SK-N-SH (cell line): ENCODE measurements at regions not wholly inside any gene's neighbourhood (a gene's known extent, or its start where the extent isn't known, plus 50 kb on each side); places are given as distances from the start of the nearest gene placed in this dataset.

ENCODE experiments used
- CTCF ChIA-PET: fragments of 300-600, 350-600 bp; formaldehyde crosslinking; extraction: SDS; loops from one replicate; lab custom pipeline; 2021; lab: Yijun Ruan, JAX
- POLR2A ChIA-PET: fragments of 350-600 bp; sonication (Branson Sonifier 250); formaldehyde crosslinking; extraction: SDS; loops from one replicate; lab custom pipeline; 2020; ENCODE audit warnings: antibody characterized with exemption, inconsistent platforms; lab: Yijun Ruan, JAX
- DNase-seq: peaks from one replicate; pipeline ENCODE4 v3.0.0; 2012
- H2AFZ ChIP-seq: fragments of 200-600 bp; sonication (generic); 2 replicates; pipeline ENCODE4 v1.8.1; 2016; ENCODE audit warnings: antibody characterized with exemption, mild to moderate bottlenecking, low read depth
- H3F3A ChIP-seq: fragments of 200-600 bp; sonication (generic); replicated peaks from 2 replicates; pipeline ENCODE3; 2016; ENCODE audit warnings: antibody characterized with exemption, mild to moderate bottlenecking; ENCODE audit not compliant: insufficient read depth
- H3K27ac ChIP-seq, 2 experiments: fragments of 200-500 bp in 1 of 2; fragments of 200-600 bp in 1 of 2; sonication (Bioruptor generic) in 1 of 2; sonication (generic), shearing (Covaris generic) in 1 of 2; 2 replicates each; pipeline versions ENCODE4 v1.5.1 to v1.6.1; 2014 to 2016; ENCODE audit warnings: low read depth in 2 of 2, inconsistent platforms in 1 of 2, low read length in 1 of 2, mild to moderate bottlenecking in 1 of 2, mixed read lengths in 1 of 2
- H3K27me3 ChIP-seq: fragments of 200-600 bp; sonication (generic), shearing (Covaris generic); 2 replicates; pipeline ENCODE4 v1.6.1; 2016; ENCODE audit warnings: mixed run types; ENCODE audit not compliant: insufficient read depth
- H3K36me3 ChIP-seq, 2 experiments: fragments of 200-500 bp in 1 of 2; fragments of 200-600 bp in 1 of 2; sonication (Bioruptor generic) in 1 of 2; sonication (generic) in 1 of 2; replicated peaks in 1 of 2; 2 replicates each; pipeline versions ENCODE3 to v1.5.1; 2014 to 2016; ENCODE audit warnings: low read length in 1 of 2, mild to moderate bottlenecking in 1 of 2; ENCODE audit not compliant: insufficient read depth in 2 of 2, control insufficient read depth in 1 of 2
- H3K4me1 ChIP-seq, 2 experiments: fragments of 200-500 bp in 1 of 2; fragments of 200-600 bp in 1 of 2; sonication (Bioruptor generic) in 1 of 2; sonication (generic), shearing (Covaris generic) in 1 of 2; 2 replicates each; pipeline versions ENCODE4 v1.5.1 to v1.6.1; 2014 to 2016; ENCODE audit warnings: low read depth in 1 of 2, low read length in 1 of 2, mixed run types in 1 of 2; ENCODE audit not compliant: insufficient read depth in 2 of 2, control insufficient read depth in 1 of 2
- H3K4me2 ChIP-seq: fragments of 200-600 bp; sonication (generic), shearing (Covaris generic); 2 replicates; pipeline ENCODE4 v1.6.1; 2017; ENCODE audit warnings: mixed run types
- H3K4me3 ChIP-seq, 2 experiments: fragments of 200-500 bp in 1 of 2; fragments of 200-600 bp in 1 of 2; sonication (Bioruptor generic) in 1 of 2; sonication (generic), shearing (Covaris generic) in 1 of 2; 2 replicates each; pipeline versions ENCODE4 v1.5.1 to v1.8.1; 2014 to 2016; ENCODE audit warnings: low read depth in 2 of 2, inconsistent platforms in 1 of 2, low read length in 1 of 2, mild to moderate bottlenecking in 1 of 2, mixed read lengths in 1 of 2, moderate library complexity in 1 of 2
- H3K79me2 ChIP-seq: fragments of 200-600 bp; sonication (generic); 2 replicates; pipeline ENCODE4 v1.8.1; 2017; ENCODE audit warnings: mild to moderate bottlenecking; ENCODE audit not compliant: insufficient read depth
- H3K9ac ChIP-seq: fragments of 200-600 bp; sonication (generic); 2 replicates; pipeline ENCODE4 v1.6.1; 2017; ENCODE audit warnings: mixed run types
- H3K9me2 ChIP-seq: fragments of 200-600 bp; sonication (generic); 2 replicates; pipeline ENCODE4 v1.6.1; 2017; ENCODE audit warnings: mixed run types
- H3K9me3 ChIP-seq: fragments of 200-600 bp; sonication (generic); 2 replicates; pipeline ENCODE4 v1.6.1; 2017; ENCODE audit warnings: mixed run types, mild to moderate bottlenecking, moderate library complexity
- H4K20me1 ChIP-seq: fragments of 200-600 bp; sonication (generic); 2 replicates; pipeline ENCODE4 v1.6.1; 2017; ENCODE audit warnings: mild to moderate bottlenecking, mixed run types; ENCODE audit not compliant: insufficient read depth
- CHD2 ChIP-seq: fragments of 150-350 bp; IDR thresholded peaks from 2 replicates; pipeline ENCODE4 v1.6.1; 2018; ENCODE audit warnings: low read length; ENCODE audit not compliant: partially characterized antibody
- EP300 ChIP-seq, 2 experiments: IDR thresholded peaks; 2 replicates each; pipeline versions ENCODE4 v1.4.0 to v1.6.1; 2012; ENCODE audit warnings: borderline replicate concordance in 1 of 2, low read depth in 1 of 2, low read length in 1 of 2
- EZH2phosphoT487 ChIP-seq: fragments of 200-600 bp; sonication (generic); IDR thresholded peaks from 2 replicates; pipeline ENCODE4 v1.6.1; 2017; ENCODE audit warnings: low read depth, mixed run types, mild to moderate bottlenecking, antibody characterized with exemption, moderate library complexity, borderline replicate concordance
- FOSL2 ChIP-seq: IDR thresholded peaks from 2 replicates; pipeline ENCODE4 v1.4.0; 2012; ENCODE audit warnings: low read depth, mild to moderate bottlenecking, moderate library complexity, borderline replicate concordance
- FOXJ3 ChIP-seq: sonication (generic); formaldehyde crosslinking; IDR thresholded peaks from 2 replicates; pipeline ENCODE4 v1.5.1; 2020; ENCODE audit warnings: mild to moderate bottlenecking, missing genetic modification reagents
- GATA2 ChIP-seq: sonication (generic); formaldehyde crosslinking; IDR thresholded peaks from 2 replicates; pipeline ENCODE4 v1.5.0; 2020; ENCODE audit warnings: mild to moderate bottlenecking, missing genetic modification reagents
- IRF3 ChIP-seq: fragments of 150-350 bp; IDR thresholded peaks from 2 replicates; pipeline ENCODE4 v1.6.1; 2016; ENCODE audit warnings: mild to moderate bottlenecking, low read depth, low read length
- JUND ChIP-seq: IDR thresholded peaks from 2 replicates; pipeline ENCODE4 v1.4.0; 2012
- MAX ChIP-seq: IDR thresholded peaks from 2 replicates; pipeline ENCODE4 v1.4.0; 2012; ENCODE audit warnings: low read depth
- MEF2A ChIP-seq: IDR thresholded peaks from 2 replicates; pipeline ENCODE4 v1.4.0; 2012; ENCODE audit warnings: low read depth, borderline replicate concordance
- NFIC ChIP-seq: IDR thresholded peaks from 2 replicates; pipeline ENCODE4 v1.4.0; 2012; ENCODE audit warnings: borderline replicate concordance
- POLR2AphosphoS5 ChIP-seq: IDR thresholded peaks from 2 replicates; pipeline ENCODE4 v1.6.1; 2012; ENCODE audit warnings: low read depth, low read length
- RAD21 ChIP-seq: IDR thresholded peaks from 2 replicates; pipeline ENCODE4 v1.6.1; 2012; ENCODE audit warnings: mild to moderate bottlenecking, low read length
- REST ChIP-seq: IDR thresholded peaks from 2 replicates; pipeline ENCODE4 v1.6.1; 2012; ENCODE audit warnings: mild to moderate bottlenecking, low read depth, low read length, moderate library complexity
- RXRA ChIP-seq: IDR thresholded peaks from 2 replicates; pipeline ENCODE4 v1.4.0; 2012; ENCODE audit warnings: low read depth, mild to moderate bottlenecking, borderline replicate concordance
- TAF1 ChIP-seq: IDR thresholded peaks from 2 replicates; pipeline ENCODE4 v1.6.1; 2012; ENCODE audit warnings: low read depth, mild to moderate bottlenecking, low read length, moderate library complexity, borderline replicate concordance
- TEAD4 ChIP-seq: IDR thresholded peaks from 2 replicates; pipeline ENCODE4 v1.4.0; 2012; ENCODE audit warnings: mild to moderate bottlenecking, borderline replicate concordance; ENCODE audit not compliant: insufficient read depth
- WGBS: methylation state at CpG from one replicate; pipeline ENCODE4 v1.1.6; 2017; ENCODE audit warnings: low lambda C conversion rate; 5-methylcytosine and 5-hydroxymethylcytosine counted together

- TF ChIP-seq TAF1 (no peak), REST (no peak), EP300 (IDR thresholded peaks at IDR 0.05; ENCODE audit: borderline replicate concordance in 1 of 2, low read depth in 1 of 2, low read length in 1 of 2) (no peak), FOSL2 (no peak), MEF2A (no peak), RAD21 (no peak), MAX (no peak)
Measured at GRCh38 chr18:27793013-27793785, 383.7 kb downstream of the CDH2 start (continued).

GRCh38 chr18:27789406-27789805 lies 387.5 kb downstream of the CDH2 start:
- Histone ChIP-seq H3K27ac (no peak overlapping the region), H3F3A (no peaks in the 10 kb centered on the region), H3K9ac (no peak overlapping the region), H3K36me3 (no peaks in the 10 kb centered on the region), H3K4me3 (no peak overlapping the region), H4K20me1 (no peaks in the 10 kb centered on the region), H3K27me3 (no peaks in the 10 kb centered on the region), H3K4me1 (no peaks in the 10 kb centered on the region; a peak in 1 of 4 replicates), H2AFZ (no peak overlapping the region), H3K9me2 (no peaks in the 10 kb centered on the region), H3K4me2 (no peak overlapping the region), H3K9me3 (no peaks in the 10 kb centered on the region), H3K79me2 (no peaks in the 10 kb centered on the region)
- WGBS, result 80% methylated on average over 1 of the region's 1 CpG
- DNase-seq, result no peak
- ChIA-PET POLR2A (no interaction called here), CTCF (interaction anchor here (1.4 kb wide), 1 partner anchor 10 kb away, joined by 4 read pairs; no protein-coding TSS in a partner anchor)
- no peak for TF ChIP-seq POLR2AphosphoS5
- no peak for TF ChIP-seq RXRA
- no peak for TF ChIP-seq NFIC
- no peak for TF ChIP-seq EZH2phosphoT487
- no peak for TF ChIP-seq IRF3
- no peak for TF ChIP-seq TAF1
- TF ChIP-seq JUND, result no peak
- no peak for TF ChIP-seq GATA2 (CRISPR knock-in tag)
- TF ChIP-seq REST, result no peak
- TF ChIP-seq TEAD4, result no peak
- no peak for TF ChIP-seq CHD2
- no peak for TF ChIP-seq FOXJ3 (CRISPR knock-in tag)
